WTC11 (cell line): ENCODE measurements at regions not wholly inside any gene's neighbourhood (a gene's known extent, or its start where the extent isn't known, plus 50 kb on each side); places are given as distances from the start of the nearest gene placed in this dataset.

Experiments
- ATAC-seq: fragments of 200-7000 bp; cut with Tn5 transposase; 2 replicates; pipeline ENCODE4 v1.10.0; 2021; ENCODE audit warnings: mild to moderate bottlenecking, moderate library complexity
- CTCF ChIA-PET: fragments of 300-600 bp; sonication (Branson Sonifier 250); formaldehyde crosslinking; loops from one replicate; lab custom pipeline; 2021; ENCODE audit warnings: antibody characterized with exemption; lab: Charles Lee
- POLR2A ChIA-PET: fragments of 350-600 bp; sonication (Branson Sonifier 250); formaldehyde crosslinking; loops from one replicate; lab custom pipeline; 2021; ENCODE audit warnings: antibody characterized with exemption; lab: Charles Lee
- DNase-seq: peaks from one replicate; pipeline ENCODE4 v3.0.0; 2021; ENCODE audit warnings: low spot score
- H3K27ac Mint-ChIP-seq: 2 replicates; pipeline ENCODE4 v1.8.0; 2021; ENCODE audit warnings: mixed read lengths
- H3K27me3 Mint-ChIP-seq: 2 replicates; pipeline ENCODE4 v1.8.0; 2021; ENCODE audit warnings: low read depth, mild to moderate bottlenecking, moderate library complexity, mixed read lengths
- H3K36me3 Mint-ChIP-seq: 2 replicates; pipeline ENCODE4 v1.8.0; 2021; ENCODE audit warnings: mixed read lengths
- H3K4me1 Mint-ChIP-seq: 2 replicates; pipeline ENCODE4 v1.8.0; 2022; ENCODE audit warnings: mixed read lengths
- H3K4me3 Mint-ChIP-seq: 2 replicates; pipeline ENCODE4 v1.8.0; 2021; ENCODE audit warnings: mild to moderate bottlenecking, moderate library complexity, mixed read lengths
- H3K9me3 Mint-ChIP-seq: 2 replicates; pipeline ENCODE4 v1.8.0; 2021; ENCODE audit warnings: mixed read lengths
- ESRRA ChIP-seq: sonication (generic); formaldehyde crosslinking; IDR thresholded peaks from 2 replicates; pipeline ENCODE4 v1.8.1; 2022; ENCODE audit warnings: mild to moderate bottlenecking, missing genetic modification reagents, borderline replicate concordance
- FOXJ3 ChIP-seq: sonication (generic); formaldehyde crosslinking; IDR thresholded peaks from 2 replicates; pipeline ENCODE4 v1.9.0; 2021; ENCODE audit warnings: missing genetic modification reagents, mild to moderate bottlenecking, borderline replicate concordance
- FOXP1 ChIP-seq: sonication (generic); formaldehyde crosslinking; IDR thresholded peaks from 2 replicates; pipeline ENCODE4 v1.8.0; 2022; ENCODE audit warnings: missing genetic modification reagents, mild to moderate bottlenecking, moderate library complexity, borderline replicate concordance
- GABPB1 ChIP-seq: sonication (generic); formaldehyde crosslinking; IDR thresholded peaks from 2 replicates; pipeline ENCODE4 v1.8.1; 2023; ENCODE audit warnings: mild to moderate bottlenecking, missing genetic modification reagents
- GRHL2 ChIP-seq: fragments of 250-450 bp; sonication (Bioruptor Pico); IDR thresholded peaks from 2 replicates; pipeline ENCODE4 v1.8.0; 2022; ENCODE audit warnings: mild to moderate bottlenecking, moderate library complexity; ENCODE audit not compliant: insufficient replicate concordance, severe bottlenecking
- MYBL2 ChIP-seq: sonication (generic); formaldehyde crosslinking; IDR thresholded peaks from 2 replicates; pipeline ENCODE4 v1.8.1; 2023; ENCODE audit warnings: mild to moderate bottlenecking, moderate library complexity, missing genetic modification reagents
- NFE2L1 ChIP-seq: sonication (generic); formaldehyde crosslinking; IDR thresholded peaks from 2 replicates; pipeline ENCODE4 v1.8.1; 2023; ENCODE audit warnings: missing genetic modification reagents
- NFYB ChIP-seq: sonication (generic); formaldehyde crosslinking; conservative IDR thresholded peaks from 2 replicates; pipeline ENCODE4 v1.8.0; 2022; ENCODE audit warnings: low read depth, missing genetic modification reagents
- NR1H2 ChIP-seq: sonication (generic); formaldehyde crosslinking; IDR thresholded peaks from 2 replicates; pipeline ENCODE4 v1.9.0; 2021; ENCODE audit warnings: mild to moderate bottlenecking, moderate library complexity, missing genetic modification reagents
- SMAD4 ChIP-seq: sonication (generic); formaldehyde crosslinking; IDR thresholded peaks from 2 replicates; pipeline ENCODE4 v1.8.0; 2022; ENCODE audit warnings: mild to moderate bottlenecking, missing genetic modification reagents
- SOX15 ChIP-seq: fragments of 250-450 bp; sonication (Bioruptor Pico); IDR thresholded peaks from 2 replicates; pipeline ENCODE4 v1.9.0; 2021; ENCODE audit warnings: mild to moderate bottlenecking
- SP1 ChIP-seq: sonication (generic); formaldehyde crosslinking; conservative IDR thresholded peaks from 2 replicates; pipeline ENCODE4 v1.8.1; 2022; ENCODE audit warnings: missing genetic modification reagents
- TEAD4 ChIP-seq: sonication (generic); formaldehyde crosslinking; IDR thresholded peaks from 2 replicates; pipeline ENCODE4 v1.8.0; 2022; ENCODE audit warnings: mild to moderate bottlenecking, missing genetic modification reagents
- ZNF219 ChIP-seq: sonication (generic); formaldehyde crosslinking; IDR thresholded peaks from 2 replicates; pipeline ENCODE4 v1.8.0; 2023; ENCODE audit warnings: missing genetic modification reagents, mild to moderate bottlenecking, borderline replicate concordance
- ZNF263 ChIP-seq: sonication (generic); formaldehyde crosslinking; IDR thresholded peaks from 2 replicates; pipeline ENCODE4 v1.8.1; 2022; ENCODE audit warnings: low read depth, mild to moderate bottlenecking, moderate library complexity, missing genetic modification reagents
- ZNF423 ChIP-seq: fragments of 250-450 bp; sonication (Bioruptor Pico); IDR thresholded peaks from 2 replicates; pipeline ENCODE4 v2.1.2; 2022; ENCODE audit warnings: mild to moderate bottlenecking, moderate library complexity
- TF ChIP-seq, protein P1 (sequence below): sonication (generic); formaldehyde crosslinking; IDR thresholded peaks from 2 replicates; pipeline ENCODE4 v1.8.0; 2022; ENCODE audit warnings: mild to moderate bottlenecking, missing genetic modification reagents
- TF ChIP-seq, protein P2 (sequence below): fragments of 250-450 bp; sonication (Bioruptor Pico); IDR thresholded peaks from 2 replicates; pipeline ENCODE4 v1.9.0; 2021; ENCODE audit warnings: mild to moderate bottlenecking
- TF ChIP-seq, protein P3 (sequence below): sonication (generic); formaldehyde crosslinking; IDR thresholded peaks from 2 replicates; pipeline ENCODE4 v1.8.1; 2023; ENCODE audit warnings: mild to moderate bottlenecking, missing genetic modification reagents
- TF ChIP-seq, protein P4 (sequence below): sonication (generic); formaldehyde crosslinking; IDR thresholded peaks from 2 replicates; pipeline ENCODE4 v1.8.0; 2023; ENCODE audit warnings: missing genetic modification reagents
- TF ChIP-seq, protein P5 (sequence below): sonication (generic); formaldehyde crosslinking; IDR thresholded peaks from 2 replicates; pipeline ENCODE4 v1.8.1; 2022; ENCODE audit warnings: low read depth, mild to moderate bottlenecking, moderate library complexity, missing genetic modification reagents, borderline replicate concordance
- TF ChIP-seq, protein P6 (sequence below): fragments of 250-450 bp; sonication (Bioruptor Pico); IDR thresholded peaks from 2 replicates; pipeline ENCODE4 v2.1.2; 2022; ENCODE audit warnings: mild to moderate bottlenecking, moderate library complexity
- TF ChIP-seq, protein P7 (sequence below): fragments of 200-600 bp; IDR thresholded peaks from 2 replicates; pipeline ENCODE4 v1.8.0; 2022; ENCODE audit warnings: antibody characterized with exemption
- TF ChIP-seq, protein P8 (sequence below): fragments of 250-450 bp; sonication (Bioruptor Pico); IDR thresholded peaks from 2 replicates; pipeline ENCODE4 v1.9.0; 2021; ENCODE audit warnings: mild to moderate bottlenecking

DNA sequence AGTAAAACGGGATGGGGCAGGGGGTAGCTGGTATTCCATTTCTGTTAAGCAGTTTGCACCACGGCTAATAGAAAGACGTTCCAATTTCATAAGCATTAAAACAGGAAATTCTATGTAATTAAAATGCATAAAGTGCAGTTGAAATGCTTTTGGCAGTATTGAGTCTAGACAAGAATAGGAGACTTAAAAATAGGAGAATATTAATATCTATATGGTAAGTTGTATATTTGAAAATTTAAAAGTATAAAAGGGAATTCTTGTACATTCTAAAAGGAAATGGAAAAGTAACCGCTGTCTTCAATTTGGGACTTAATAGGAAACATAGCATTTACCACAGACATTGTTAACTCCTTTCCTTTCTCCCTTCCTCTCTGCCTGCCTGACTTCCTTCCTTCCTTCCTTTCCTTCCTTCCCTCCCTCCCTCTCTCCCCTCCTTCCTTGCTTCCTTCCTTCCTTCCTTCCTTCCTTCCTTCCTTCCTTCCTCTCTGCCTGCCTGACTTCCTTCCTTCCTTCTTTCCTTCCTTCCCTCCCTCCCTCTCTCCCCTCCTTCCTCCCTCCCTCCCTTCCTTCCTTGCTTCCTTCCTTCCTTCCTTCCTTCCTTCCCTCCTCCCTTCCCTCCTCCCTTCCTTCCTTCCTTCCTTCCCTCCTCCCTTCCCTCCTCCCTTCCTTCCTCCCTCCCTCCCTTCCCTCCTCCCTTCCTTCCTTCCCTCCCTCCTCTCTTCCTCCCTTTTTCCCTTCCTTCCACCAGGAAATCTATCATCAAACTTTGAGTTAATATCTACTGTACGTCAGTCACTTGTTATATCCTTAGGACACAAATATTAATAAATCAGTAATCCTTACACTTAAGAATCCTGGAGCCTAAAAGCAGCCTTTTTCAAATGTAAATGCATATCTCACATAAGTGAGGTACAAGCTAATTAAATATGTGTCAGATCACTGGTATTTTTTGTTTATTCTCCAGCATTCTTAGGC is 1049.3 kb downstream of the GALC start (continued):
- TF ChIP-seq, protein P1, sequence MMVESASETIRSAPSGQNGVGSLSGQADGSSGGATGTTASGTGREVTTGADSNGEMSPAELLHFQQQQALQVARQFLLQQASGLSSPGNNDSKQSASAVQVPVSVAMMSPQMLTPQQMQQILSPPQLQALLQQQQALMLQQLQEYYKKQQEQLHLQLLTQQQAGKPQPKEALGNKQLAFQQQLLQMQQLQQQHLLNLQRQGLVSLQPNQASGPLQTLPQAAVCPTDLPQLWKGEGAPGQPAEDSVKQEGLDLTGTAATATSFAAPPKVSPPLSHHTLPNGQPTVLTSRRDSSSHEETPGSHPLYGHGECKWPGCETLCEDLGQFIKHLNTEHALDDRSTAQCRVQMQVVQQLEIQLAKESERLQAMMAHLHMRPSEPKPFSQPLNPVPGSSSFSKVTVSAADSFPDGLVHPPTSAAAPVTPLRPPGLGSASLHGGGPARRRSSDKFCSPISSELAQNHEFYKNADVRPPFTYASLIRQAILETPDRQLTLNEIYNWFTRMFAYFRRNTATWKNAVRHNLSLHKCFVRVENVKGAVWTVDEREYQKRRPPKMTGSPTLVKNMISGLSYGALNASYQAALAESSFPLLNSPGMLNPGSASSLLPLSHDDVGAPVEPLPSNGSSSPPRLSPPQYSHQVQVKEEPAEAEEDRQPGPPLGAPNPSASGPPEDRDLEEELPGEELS (CRISPR knock-in tag), result no peak

DNA sequence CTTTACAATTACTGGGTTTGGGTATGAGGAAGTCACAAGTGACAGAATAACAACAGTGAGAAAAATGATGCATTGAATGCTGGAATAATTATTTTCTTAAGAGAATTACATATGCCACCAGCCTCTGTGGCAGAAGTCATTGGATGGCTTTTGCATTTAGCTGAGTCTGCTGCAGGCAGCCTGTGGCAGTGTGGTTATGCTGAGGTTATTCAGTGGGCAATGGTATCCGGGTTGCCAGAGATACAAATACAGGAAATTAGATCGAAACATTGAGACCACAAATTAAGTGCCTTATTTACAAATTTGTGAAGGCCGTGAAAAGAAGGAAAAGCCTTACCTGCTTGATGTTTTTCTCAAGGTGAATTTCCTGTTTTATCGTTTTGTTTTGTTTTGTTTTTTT is 1050.0 kb downstream of the GALC start:
- CTCF ChIA-PET, result no interaction called here

DNA sequence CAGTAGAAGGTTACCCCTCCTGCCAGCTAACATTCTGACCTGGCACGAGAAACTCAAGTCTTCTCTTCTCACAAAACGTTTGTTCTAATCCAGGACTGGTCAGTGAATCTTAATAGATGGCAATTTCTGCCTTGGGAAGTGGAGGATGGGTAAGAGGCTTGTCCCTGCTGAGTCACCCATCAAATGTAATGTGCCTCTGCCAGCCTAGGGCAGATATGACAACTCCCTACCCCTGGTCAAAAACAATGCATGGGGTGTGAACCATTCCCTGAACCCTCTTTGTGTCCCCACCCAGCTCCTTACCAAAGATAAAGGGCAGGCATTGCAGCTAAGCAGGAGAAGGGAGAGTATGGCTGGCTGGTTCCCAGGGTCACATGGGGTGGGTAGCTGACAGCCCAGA is 1052.9 kb downstream of the GALC start:
- Mint-ChIP-seq H3K36me3 (no peaks in the 10 kb centered on the region), H3K27me3 (no peaks in the 10 kb centered on the region), H3K27ac (no peak overlapping the region), H3K9me3 (no peaks in the 10 kb centered on the region), H3K4me1 (peaks cover 3% of the 10 kb centered on the region), H3K4me3 (no peak overlapping the region)
- ChIA-PET CTCF (no interaction called here), POLR2A (interaction anchor here (1.2 kb wide), 1 partner anchor 9 kb away, joined by 3 read pairs; no protein-coding TSS in a partner anchor)
- DNase-seq (no peak), ATAC-seq (no peak)
- TF ChIP-seq GRHL2 (CRISPR knock-in tag) (no peak), TEAD4 (no peak), SMAD4 (no peak), ZNF263 (CRISPR knock-in tag) (no peak)
- TF ChIP-seq, protein P2, sequence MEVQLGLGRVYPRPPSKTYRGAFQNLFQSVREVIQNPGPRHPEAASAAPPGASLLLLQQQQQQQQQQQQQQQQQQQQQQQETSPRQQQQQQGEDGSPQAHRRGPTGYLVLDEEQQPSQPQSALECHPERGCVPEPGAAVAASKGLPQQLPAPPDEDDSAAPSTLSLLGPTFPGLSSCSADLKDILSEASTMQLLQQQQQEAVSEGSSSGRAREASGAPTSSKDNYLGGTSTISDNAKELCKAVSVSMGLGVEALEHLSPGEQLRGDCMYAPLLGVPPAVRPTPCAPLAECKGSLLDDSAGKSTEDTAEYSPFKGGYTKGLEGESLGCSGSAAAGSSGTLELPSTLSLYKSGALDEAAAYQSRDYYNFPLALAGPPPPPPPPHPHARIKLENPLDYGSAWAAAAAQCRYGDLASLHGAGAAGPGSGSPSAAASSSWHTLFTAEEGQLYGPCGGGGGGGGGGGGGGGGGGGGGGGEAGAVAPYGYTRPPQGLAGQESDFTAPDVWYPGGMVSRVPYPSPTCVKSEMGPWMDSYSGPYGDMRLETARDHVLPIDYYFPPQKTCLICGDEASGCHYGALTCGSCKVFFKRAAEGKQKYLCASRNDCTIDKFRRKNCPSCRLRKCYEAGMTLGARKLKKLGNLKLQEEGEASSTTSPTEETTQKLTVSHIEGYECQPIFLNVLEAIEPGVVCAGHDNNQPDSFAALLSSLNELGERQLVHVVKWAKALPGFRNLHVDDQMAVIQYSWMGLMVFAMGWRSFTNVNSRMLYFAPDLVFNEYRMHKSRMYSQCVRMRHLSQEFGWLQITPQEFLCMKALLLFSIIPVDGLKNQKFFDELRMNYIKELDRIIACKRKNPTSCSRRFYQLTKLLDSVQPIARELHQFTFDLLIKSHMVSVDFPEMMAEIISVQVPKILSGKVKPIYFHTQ (CRISPR knock-in tag), result no peak
- TF ChIP-seq, protein P3, sequence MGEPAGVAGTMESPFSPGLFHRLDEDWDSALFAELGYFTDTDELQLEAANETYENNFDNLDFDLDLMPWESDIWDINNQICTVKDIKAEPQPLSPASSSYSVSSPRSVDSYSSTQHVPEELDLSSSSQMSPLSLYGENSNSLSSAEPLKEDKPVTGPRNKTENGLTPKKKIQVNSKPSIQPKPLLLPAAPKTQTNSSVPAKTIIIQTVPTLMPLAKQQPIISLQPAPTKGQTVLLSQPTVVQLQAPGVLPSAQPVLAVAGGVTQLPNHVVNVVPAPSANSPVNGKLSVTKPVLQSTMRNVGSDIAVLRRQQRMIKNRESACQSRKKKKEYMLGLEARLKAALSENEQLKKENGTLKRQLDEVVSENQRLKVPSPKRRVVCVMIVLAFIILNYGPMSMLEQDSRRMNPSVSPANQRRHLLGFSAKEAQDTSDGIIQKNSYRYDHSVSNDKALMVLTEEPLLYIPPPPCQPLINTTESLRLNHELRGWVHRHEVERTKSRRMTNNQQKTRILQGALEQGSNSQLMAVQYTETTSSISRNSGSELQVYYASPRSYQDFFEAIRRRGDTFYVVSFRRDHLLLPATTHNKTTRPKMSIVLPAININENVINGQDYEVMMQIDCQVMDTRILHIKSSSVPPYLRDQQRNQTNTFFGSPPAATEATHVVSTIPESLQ (CRISPR knock-in tag), result no peak

More for the DNA sequence above, 1050.0 kb downstream of the GALC start:
- ATAC-seq (no peak), DNase-seq (no peak)
- Mint-ChIP-seq H3K4me1 (no peaks in the 10 kb centered on the region), H3K9me3 (no peaks in the 10 kb centered on the region), H3K27me3 (no peaks in the 10 kb centered on the region), H3K27ac (no peak overlapping the region), H3K4me3 (no peak overlapping the region), H3K36me3 (no peaks in the 10 kb centered on the region)
- TF ChIP-seq, protein P4, sequence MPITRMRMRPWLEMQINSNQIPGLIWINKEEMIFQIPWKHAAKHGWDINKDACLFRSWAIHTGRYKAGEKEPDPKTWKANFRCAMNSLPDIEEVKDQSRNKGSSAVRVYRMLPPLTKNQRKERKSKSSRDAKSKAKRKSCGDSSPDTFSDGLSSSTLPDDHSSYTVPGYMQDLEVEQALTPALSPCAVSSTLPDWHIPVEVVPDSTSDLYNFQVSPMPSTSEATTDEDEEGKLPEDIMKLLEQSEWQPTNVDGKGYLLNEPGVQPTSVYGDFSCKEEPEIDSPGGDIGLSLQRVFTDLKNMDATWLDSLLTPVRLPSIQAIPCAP (CRISPR knock-in tag), result no peak
- TF ChIP-seq NR1H2 (CRISPR knock-in tag), result no peak
- no peak for TF ChIP-seq GABPB1 (CRISPR knock-in tag)
- TF ChIP-seq NFE2L1, result no peak
- TF ChIP-seq, protein P5, sequence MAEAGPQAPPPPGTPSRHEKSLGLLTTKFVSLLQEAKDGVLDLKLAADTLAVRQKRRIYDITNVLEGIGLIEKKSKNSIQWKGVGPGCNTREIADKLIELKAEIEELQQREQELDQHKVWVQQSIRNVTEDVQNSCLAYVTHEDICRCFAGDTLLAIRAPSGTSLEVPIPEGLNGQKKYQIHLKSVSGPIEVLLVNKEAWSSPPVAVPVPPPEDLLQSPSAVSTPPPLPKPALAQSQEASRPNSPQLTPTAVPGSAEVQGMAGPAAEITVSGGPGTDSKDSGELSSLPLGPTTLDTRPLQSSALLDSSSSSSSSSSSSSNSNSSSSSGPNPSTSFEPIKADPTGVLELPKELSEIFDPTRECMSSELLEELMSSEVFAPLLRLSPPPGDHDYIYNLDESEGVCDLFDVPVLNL (CRISPR knock-in tag), result no peak
- no peak for TF ChIP-seq FOXP1
- TF ChIP-seq NFYB, result no peak
- no peak for TF ChIP-seq SP1
- TF ChIP-seq, protein P6, sequence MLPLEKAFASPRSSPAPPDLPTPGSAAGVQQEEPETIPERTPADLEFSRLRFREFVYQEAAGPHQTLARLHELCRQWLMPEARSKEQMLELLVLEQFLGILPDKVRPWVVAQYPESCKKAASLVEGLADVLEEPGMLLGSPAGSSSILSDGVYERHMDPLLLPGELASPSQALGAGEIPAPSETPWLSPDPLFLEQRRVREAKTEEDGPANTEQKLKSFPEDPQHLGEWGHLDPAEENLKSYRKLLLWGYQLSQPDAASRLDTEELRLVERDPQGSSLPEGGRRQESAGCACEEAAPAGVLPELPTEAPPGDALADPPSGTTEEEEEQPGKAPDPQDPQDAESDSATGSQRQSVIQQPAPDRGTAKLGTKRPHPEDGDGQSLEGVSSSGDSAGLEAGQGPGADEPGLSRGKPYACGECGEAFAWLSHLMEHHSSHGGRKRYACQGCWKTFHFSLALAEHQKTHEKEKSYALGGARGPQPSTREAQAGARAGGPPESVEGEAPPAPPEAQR (CRISPR knock-in tag), result no peak
- no peak for TF ChIP-seq FOXJ3 (CRISPR knock-in tag)
- no peak for TF ChIP-seq SOX15 (CRISPR knock-in tag)
- TF ChIP-seq ZNF423, result no peak
- TF ChIP-seq, protein P7, sequence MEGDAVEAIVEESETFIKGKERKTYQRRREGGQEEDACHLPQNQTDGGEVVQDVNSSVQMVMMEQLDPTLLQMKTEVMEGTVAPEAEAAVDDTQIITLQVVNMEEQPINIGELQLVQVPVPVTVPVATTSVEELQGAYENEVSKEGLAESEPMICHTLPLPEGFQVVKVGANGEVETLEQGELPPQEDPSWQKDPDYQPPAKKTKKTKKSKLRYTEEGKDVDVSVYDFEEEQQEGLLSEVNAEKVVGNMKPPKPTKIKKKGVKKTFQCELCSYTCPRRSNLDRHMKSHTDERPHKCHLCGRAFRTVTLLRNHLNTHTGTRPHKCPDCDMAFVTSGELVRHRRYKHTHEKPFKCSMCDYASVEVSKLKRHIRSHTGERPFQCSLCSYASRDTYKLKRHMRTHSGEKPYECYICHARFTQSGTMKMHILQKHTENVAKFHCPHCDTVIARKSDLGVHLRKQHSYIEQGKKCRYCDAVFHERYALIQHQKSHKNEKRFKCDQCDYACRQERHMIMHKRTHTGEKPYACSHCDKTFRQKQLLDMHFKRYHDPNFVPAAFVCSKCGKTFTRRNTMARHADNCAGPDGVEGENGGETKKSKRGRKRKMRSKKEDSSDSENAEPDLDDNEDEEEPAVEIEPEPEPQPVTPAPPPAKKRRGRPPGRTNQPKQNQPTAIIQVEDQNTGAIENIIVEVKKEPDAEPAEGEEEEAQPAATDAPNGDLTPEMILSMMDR, result no peak
- TF ChIP-seq MYBL2 (CRISPR knock-in tag), result no peak
- TF ChIP-seq ZNF219, result no peak
- TF ChIP-seq, protein P8, sequence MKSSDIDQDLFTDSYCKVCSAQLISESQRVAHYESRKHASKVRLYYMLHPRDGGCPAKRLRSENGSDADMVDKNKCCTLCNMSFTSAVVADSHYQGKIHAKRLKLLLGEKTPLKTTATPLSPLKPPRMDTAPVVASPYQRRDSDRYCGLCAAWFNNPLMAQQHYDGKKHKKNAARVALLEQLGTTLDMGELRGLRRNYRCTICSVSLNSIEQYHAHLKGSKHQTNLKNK (CRISPR knock-in tag), result no peak
- no peak for TF ChIP-seq ESRRA (CRISPR knock-in tag)
- POLR2A ChIA-PET, result no interaction called here
